H9 (cell line): ENCODE measurements at regions not wholly inside any gene's neighbourhood (a gene's known extent, or its start where the extent isn't known, plus 50 kb on each side); places are given as distances from the start of the nearest gene placed in this dataset.

Source experiments
- DNase-seq: peaks from one replicate; pipeline ENCODE4 v3.0.0-alpha.2; 2017
- H2AFZ ChIP-seq: one replicate; pipeline ENCODE4 v1.6.1; 2013; ENCODE audit warnings: mild to moderate bottlenecking, low read length, control low read depth, moderate library complexity
- H2AK5ac ChIP-seq: 2 replicates; pipeline ENCODE4 v1.6.1; 2013; ENCODE audit warnings: low read length, control low read depth, mixed read lengths; ENCODE audit not compliant: insufficient read length
- H2BK120ac ChIP-seq: one replicate; pipeline ENCODE4 v1.6.1; 2013; ENCODE audit warnings: low read depth, mild to moderate bottlenecking, low read length, control low read depth, inconsistent platforms; ENCODE audit not compliant: poor library complexity, severe bottlenecking
- H2BK12ac ChIP-seq: 2 replicates; pipeline ENCODE4 v1.6.1; 2013; ENCODE audit warnings: low read length, control low read depth, mixed read lengths, low read depth; ENCODE audit not compliant: insufficient read length
- H2BK15ac ChIP-seq: 2 replicates; pipeline ENCODE4 v1.6.1; 2013; ENCODE audit warnings: low read depth, low read length, control low read depth
- H2BK20ac ChIP-seq: one replicate; pipeline ENCODE4 v1.6.1; 2013; ENCODE audit warnings: low read depth, mild to moderate bottlenecking, low read length, control low read depth, inconsistent platforms; ENCODE audit not compliant: poor library complexity, severe bottlenecking
- H2BK5ac ChIP-seq: 2 replicates; pipeline ENCODE4 v1.6.1; 2013; ENCODE audit warnings: low read length, control low read depth, mixed read lengths; ENCODE audit not compliant: insufficient read length
- H3K14ac ChIP-seq: 2 replicates; pipeline ENCODE4 v1.6.1; 2013; ENCODE audit warnings: low read length, control low read depth; ENCODE audit not compliant: insufficient read depth
- H3K18ac ChIP-seq: 2 replicates; pipeline ENCODE4 v1.6.1; 2013; ENCODE audit warnings: low read depth, mild to moderate bottlenecking, mixed read lengths, low read length, control low read depth; ENCODE audit not compliant: insufficient read length
- H3K23ac ChIP-seq: 2 replicates; pipeline ENCODE4 v1.6.1; 2013; ENCODE audit warnings: low read length, control low read depth, mixed read lengths, low read depth; ENCODE audit not compliant: insufficient read length
- H3K23me2 ChIP-seq: 2 replicates; pipeline ENCODE4 v1.6.1; 2013; ENCODE audit warnings: low read depth, mild to moderate bottlenecking, mixed read lengths, low read length, control low read depth; ENCODE audit not compliant: insufficient read length, poor library complexity, severe bottlenecking
- H3K27ac ChIP-seq: 2 replicates; pipeline ENCODE4 v1.5.1; 2013; ENCODE audit warnings: low read length, control low read depth, mixed read lengths, low read depth; ENCODE audit not compliant: insufficient read length
- H3K27me3 ChIP-seq: 2 replicates; pipeline ENCODE4 v1.6.1; 2013; ENCODE audit warnings: low read length, control low read depth, inconsistent platforms; ENCODE audit not compliant: insufficient read depth
- H3K4ac ChIP-seq: 2 replicates; pipeline ENCODE4 v1.6.1; 2013; ENCODE audit warnings: low read depth, mild to moderate bottlenecking, control low read depth, inconsistent platforms, low read length, moderate library complexity
- H3K4me1 ChIP-seq: 2 replicates; pipeline ENCODE4 v1.6.1; 2013; ENCODE audit warnings: low read length, control low read depth, inconsistent platforms; ENCODE audit not compliant: insufficient read depth
- H3K4me2 ChIP-seq: 2 replicates; pipeline ENCODE4 v1.6.1; 2013; ENCODE audit warnings: low read length, control low read depth, mixed read lengths; ENCODE audit not compliant: insufficient read length, insufficient read depth
- H3K56ac ChIP-seq: 2 replicates; pipeline ENCODE4 v1.6.1; 2013; ENCODE audit warnings: low read depth, mild to moderate bottlenecking, mixed read lengths, low read length, control low read depth; ENCODE audit not compliant: insufficient read length
- H3K79me1 ChIP-seq: 2 replicates; pipeline ENCODE4 v1.6.1; 2013; ENCODE audit warnings: low read depth, mild to moderate bottlenecking, moderate library complexity, low read length, control low read depth, inconsistent platforms; ENCODE audit not compliant: insufficient read depth, poor library complexity, severe bottlenecking
- H3K79me2 ChIP-seq: 2 replicates; pipeline ENCODE4 v1.6.1; 2013; ENCODE audit warnings: low read length, control low read depth, inconsistent platforms; ENCODE audit not compliant: insufficient read depth
- H3K9ac ChIP-seq: 2 replicates; pipeline ENCODE4 v1.6.1; 2013; ENCODE audit warnings: low read length, control low read depth, mixed read lengths; ENCODE audit not compliant: insufficient read length; ENCODE audit errors: extremely low read depth
- H3K9me3 ChIP-seq: one replicate; pipeline ENCODE4 v1.6.1; 2013; ENCODE audit warnings: low read depth, low read length, inconsistent platforms; ENCODE audit not compliant: control insufficient read depth
- H3T11ph ChIP-seq: one replicate; pipeline ENCODE4 v1.6.1; 2013; ENCODE audit warnings: mild to moderate bottlenecking, low read length, control low read depth, inconsistent platforms
- H4K20me1 ChIP-seq: one replicate; pipeline ENCODE4 v1.6.1; 2013; ENCODE audit not compliant: control insufficient read depth, insufficient read length, insufficient read depth
- H4K5ac ChIP-seq: 2 replicates; pipeline ENCODE4 v1.6.1; 2013; ENCODE audit warnings: low read depth, mild to moderate bottlenecking, mixed read lengths, low read length, control low read depth; ENCODE audit not compliant: insufficient read length
- H4K8ac ChIP-seq: replicated peaks from 2 replicates; pipeline ENCODE4 v1.6.1; 2013; ENCODE audit warnings: low read length, control low read depth, mixed read lengths, low read depth; ENCODE audit not compliant: insufficient read length
- H4K91ac ChIP-seq: 2 replicates; pipeline ENCODE4 v1.6.1; 2013; ENCODE audit warnings: low read depth, mild to moderate bottlenecking, moderate library complexity, mixed read lengths, low read length, control low read depth; ENCODE audit not compliant: insufficient read length
- H3K27ac Mint-ChIP-seq, 3 experiments: 2 replicates in 2 of 3; 3 replicates in 1 of 3; pipeline ENCODE4 v1.8.0; 2020 to 2021; ENCODE audit warnings: mixed read lengths in 3 of 3, mild to moderate bottlenecking in 1 of 3, moderate library complexity in 1 of 3
- H3K27me3 Mint-ChIP-seq: 2 replicates; pipeline ENCODE4 v1.8.0; 2021; ENCODE audit warnings: low read depth, mild to moderate bottlenecking, moderate library complexity, mixed read lengths
- H3K36me3 Mint-ChIP-seq, 3 experiments: 2 replicates in 2 of 3; 3 replicates in 1 of 3; pipeline ENCODE4 v1.8.0; 2020 to 2021; ENCODE audit warnings: low read depth in 3 of 3, mixed read lengths in 3 of 3; ENCODE audit not compliant: insufficient read depth in 1 of 3
- H3K4me1 Mint-ChIP-seq, 2 experiments: 2 replicates each; pipeline ENCODE4 v1.8.0; 2020; ENCODE audit warnings: mixed read lengths in 2 of 2
- H3K4me3 Mint-ChIP-seq, 2 experiments: 2 replicates in 1 of 2; 3 replicates in 1 of 2; pipeline ENCODE4 v1.8.0; 2020 to 2021; ENCODE audit warnings: mild to moderate bottlenecking in 2 of 2, mixed read lengths in 2 of 2, moderate library complexity in 1 of 2
- H3K9me3 Mint-ChIP-seq, 2 experiments: 2 replicates in 1 of 2; 3 replicates in 1 of 2; pipeline ENCODE4 v1.8.0; 2020; ENCODE audit warnings: mild to moderate bottlenecking in 2 of 2, mixed read lengths in 2 of 2, moderate library complexity in 1 of 2
- WGBS: extraction: QIAGEN DNeasy Blood & Tissue Kit; methylation state at CpG from one replicate; pipeline ENCODE4 v1.1.7; 2013; ENCODE audit warnings: missing lambda C conversion rate, low lambda C conversion rate, mixed read lengths; ENCODE audit not compliant: insufficient read length; ENCODE audit errors: extremely low coverage; 5-methylcytosine and 5-hydroxymethylcytosine counted together
- TF ChIP-seq, protein P1 (sequence below): fragments of 200-600 bp; sonication (generic); conservative IDR thresholded peaks from 3 replicates; pipeline ENCODE4 v1.8.0; 2021; ENCODE audit warnings: antibody characterized with exemption, mild to moderate bottlenecking

DNA sequence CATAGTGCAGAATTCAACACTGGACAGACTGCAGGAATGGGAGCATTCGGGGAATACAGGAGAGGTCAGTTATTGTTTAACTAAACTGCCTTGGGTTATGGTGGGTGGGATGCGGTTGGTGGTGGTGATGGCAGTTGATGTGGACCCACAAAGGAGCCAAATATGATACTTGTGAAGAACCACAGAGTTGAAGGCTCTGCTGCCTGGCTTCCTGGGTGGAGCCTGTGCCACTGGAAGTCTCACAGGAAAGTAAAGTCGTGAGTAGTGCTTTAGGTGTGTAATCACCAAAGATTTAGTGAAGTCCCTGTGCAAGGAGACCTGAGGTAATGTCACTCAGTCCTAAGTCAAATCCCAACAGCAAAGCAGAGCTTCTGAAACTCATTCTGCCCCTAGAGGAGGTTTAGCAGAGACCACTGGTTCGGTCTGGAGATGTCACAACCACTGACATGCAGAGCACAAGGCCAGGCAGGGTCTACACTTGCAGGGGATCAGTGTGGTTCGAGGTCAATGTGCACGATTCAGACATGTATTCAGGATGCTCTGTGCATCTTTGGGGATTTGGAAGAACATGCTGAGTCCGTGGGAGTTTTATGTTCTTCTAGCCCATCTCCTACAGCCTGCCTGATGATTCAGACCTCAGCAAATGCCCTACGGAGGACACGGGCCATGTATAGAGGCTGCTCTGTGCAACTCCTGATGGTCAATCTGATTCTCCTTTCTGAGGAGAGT lies 1150.9 kb downstream of the RPIA start:
- Histone ChIP-seq H2AFZ (no peak overlapping the region), H4K5ac (no peak overlapping the region), H2AK5ac (no peak overlapping the region), H3K9me3 (peaks cover 38% of the 10 kb centered on the region), H4K8ac (no peak overlapping the region), H3K9ac (no peak overlapping the region), H2BK120ac (no peak overlapping the region), H3K14ac (no peak overlapping the region), H3K79me1 (no peaks in the 10 kb centered on the region), H4K20me1 (no peaks in the 10 kb centered on the region), H2BK20ac (no peak overlapping the region), H3K56ac (no peak overlapping the region), H3K4me1 (no peaks in the 10 kb centered on the region), H3T11ph (no peak overlapping the region), H2BK12ac (no peak overlapping the region), H2BK15ac (no peak overlapping the region), H2BK5ac (no peak overlapping the region), H3K23ac (no peak overlapping the region), H3K79me2 (no peaks in the 10 kb centered on the region), H3K4ac (no peak overlapping the region), H3K27ac (no peak overlapping the region), H4K91ac (no peak overlapping the region), H3K18ac (no peak overlapping the region), H3K27me3 (no peaks in the 10 kb centered on the region), H3K4me2 (no peak overlapping the region), H3K23me2 (no peaks in the 10 kb centered on the region)
- no CpG with 5 or more reads among the region's 9 CpGs for WGBS
- Mint-ChIP-seq H3K4me1 (no peaks in the 10 kb centered on the region), H3K27ac (no peak overlapping the region), H3K27me3 (peaks cover 16% of the 10 kb centered on the region), H3K36me3 (peaks cover 27 to 48% (median 27%) of the 10 kb centered on the region in 3 experiments), H3K4me3 (no peak overlapping the region), H3K9me3 (peaks cover 38 to 39% of the 10 kb centered on the region in 2 experiments)
- TF ChIP-seq, protein P1, sequence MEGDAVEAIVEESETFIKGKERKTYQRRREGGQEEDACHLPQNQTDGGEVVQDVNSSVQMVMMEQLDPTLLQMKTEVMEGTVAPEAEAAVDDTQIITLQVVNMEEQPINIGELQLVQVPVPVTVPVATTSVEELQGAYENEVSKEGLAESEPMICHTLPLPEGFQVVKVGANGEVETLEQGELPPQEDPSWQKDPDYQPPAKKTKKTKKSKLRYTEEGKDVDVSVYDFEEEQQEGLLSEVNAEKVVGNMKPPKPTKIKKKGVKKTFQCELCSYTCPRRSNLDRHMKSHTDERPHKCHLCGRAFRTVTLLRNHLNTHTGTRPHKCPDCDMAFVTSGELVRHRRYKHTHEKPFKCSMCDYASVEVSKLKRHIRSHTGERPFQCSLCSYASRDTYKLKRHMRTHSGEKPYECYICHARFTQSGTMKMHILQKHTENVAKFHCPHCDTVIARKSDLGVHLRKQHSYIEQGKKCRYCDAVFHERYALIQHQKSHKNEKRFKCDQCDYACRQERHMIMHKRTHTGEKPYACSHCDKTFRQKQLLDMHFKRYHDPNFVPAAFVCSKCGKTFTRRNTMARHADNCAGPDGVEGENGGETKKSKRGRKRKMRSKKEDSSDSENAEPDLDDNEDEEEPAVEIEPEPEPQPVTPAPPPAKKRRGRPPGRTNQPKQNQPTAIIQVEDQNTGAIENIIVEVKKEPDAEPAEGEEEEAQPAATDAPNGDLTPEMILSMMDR = no peak
- no peak for DNase-seq
